ENCODE measurements at regions not wholly inside any gene's neighbourhood (a gene's known extent, or its start where the extent isn't known, plus 50 kb on each side); places are given as distances from the start of the nearest gene placed in this dataset.

DNA sequence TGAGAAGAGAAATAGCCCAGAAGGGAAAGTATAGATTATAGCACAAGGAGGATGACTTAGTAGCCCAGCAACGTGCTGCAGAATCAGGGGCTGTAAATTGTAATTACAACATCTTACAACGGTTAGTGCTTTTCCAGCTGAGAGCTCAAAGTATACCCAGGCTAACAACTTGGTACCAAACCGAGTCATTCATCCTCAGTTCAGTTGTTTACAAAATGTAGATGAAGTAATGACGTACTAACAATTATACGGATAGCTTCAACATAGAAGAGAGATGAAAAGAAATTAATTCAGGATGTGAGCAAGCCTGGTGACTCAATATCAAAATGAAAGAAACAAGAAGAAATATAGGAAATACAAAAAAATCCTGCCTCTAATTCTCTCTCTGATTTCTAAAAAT lies 99.2 kb downstream of the DYNAP start:
- no peak for TF ChIP-seq CTCF (IDR thresholded peaks at IDR 0.05)
- no peak for TF ChIP-seq POLR2AphosphoS5 (IDR thresholded peaks at IDR 0.05; ENCODE audit: low read depth, low read length)
- TF ChIP-seq, protein P1, sequence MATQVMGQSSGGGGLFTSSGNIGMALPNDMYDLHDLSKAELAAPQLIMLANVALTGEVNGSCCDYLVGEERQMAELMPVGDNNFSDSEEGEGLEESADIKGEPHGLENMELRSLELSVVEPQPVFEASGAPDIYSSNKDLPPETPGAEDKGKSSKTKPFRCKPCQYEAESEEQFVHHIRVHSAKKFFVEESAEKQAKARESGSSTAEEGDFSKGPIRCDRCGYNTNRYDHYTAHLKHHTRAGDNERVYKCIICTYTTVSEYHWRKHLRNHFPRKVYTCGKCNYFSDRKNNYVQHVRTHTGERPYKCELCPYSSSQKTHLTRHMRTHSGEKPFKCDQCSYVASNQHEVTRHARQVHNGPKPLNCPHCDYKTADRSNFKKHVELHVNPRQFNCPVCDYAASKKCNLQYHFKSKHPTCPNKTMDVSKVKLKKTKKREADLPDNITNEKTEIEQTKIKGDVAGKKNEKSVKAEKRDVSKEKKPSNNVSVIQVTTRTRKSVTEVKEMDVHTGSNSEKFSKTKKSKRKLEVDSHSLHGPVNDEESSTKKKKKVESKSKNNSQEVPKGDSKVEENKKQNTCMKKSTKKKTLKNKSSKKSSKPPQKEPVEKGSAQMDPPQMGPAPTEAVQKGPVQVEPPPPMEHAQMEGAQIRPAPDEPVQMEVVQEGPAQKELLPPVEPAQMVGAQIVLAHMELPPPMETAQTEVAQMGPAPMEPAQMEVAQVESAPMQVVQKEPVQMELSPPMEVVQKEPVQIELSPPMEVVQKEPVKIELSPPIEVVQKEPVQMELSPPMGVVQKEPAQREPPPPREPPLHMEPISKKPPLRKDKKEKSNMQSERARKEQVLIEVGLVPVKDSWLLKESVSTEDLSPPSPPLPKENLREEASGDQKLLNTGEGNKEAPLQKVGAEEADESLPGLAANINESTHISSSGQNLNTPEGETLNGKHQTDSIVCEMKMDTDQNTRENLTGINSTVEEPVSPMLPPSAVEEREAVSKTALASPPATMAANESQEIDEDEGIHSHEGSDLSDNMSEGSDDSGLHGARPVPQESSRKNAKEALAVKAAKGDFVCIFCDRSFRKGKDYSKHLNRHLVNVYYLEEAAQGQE (IDR thresholded peaks at IDR 0.05; ENCODE audit: insufficient read depth in 1 of 2, low read depth in 2 of 2, low read length in 1 of 2) = no peak
- TF ChIP-seq TCF7L2 (IDR thresholded peaks at IDR 0.05; ENCODE audit: low read depth, low read length) = no peak
